ENCODE measurements at regions not wholly inside any gene's neighbourhood (a gene's known extent, or its start where the extent isn't known, plus 50 kb on each side); places are given as distances from the start of the nearest gene placed in this dataset.

- 0 out of 2 replicates have a peak, but pooled peaks have one; percentile 18 for TF ChIP-seq PRDM15 (CRISPR knock-in tag; IDR thresholded peaks at IDR 0.05)
- peak; percentile 44; the same call in 1 of the 2 replicates for TF ChIP-seq HNF4G (IDR thresholded peaks at IDR 0.05; ENCODE audit: borderline replicate concordance, low read depth, low read length)
- no peak for TF ChIP-seq HNF4G (CRISPR knock-in tag; IDR thresholded peaks at IDR 0.05; ENCODE audit: borderline replicate concordance, low read depth)
- TF ChIP-seq ZBTB37 (CRISPR knock-in tag; IDR thresholded peaks at IDR 0.05) = no peak
- TF ChIP-seq ZNF280D (CRISPR knock-in tag; IDR thresholded peaks at IDR 0.05) = 0 out of 2 replicates have a peak, but pooled peaks have one; percentile 17
- 0 out of 2 replicates have a peak, but pooled peaks have one; percentile 28 for TF ChIP-seq HDAC1 (CRISPR knock-in tag; IDR thresholded peaks at IDR 0.05)
- 0 out of 2 replicates have a peak, but pooled peaks have one; percentile 20 for TF ChIP-seq RFXANK (CRISPR knock-in tag; IDR thresholded peaks at IDR 0.05)
- peak; percentile 49; the same call in 1 of the 2 replicates for TF ChIP-seq MIXL1 (CRISPR knock-in tag; IDR thresholded peaks at IDR 0.05)
- TF ChIP-seq TEAD3 (CRISPR knock-in tag; optimal IDR thresholded peaks at IDR 0.05; ENCODE audit: borderline replicate concordance) = peak; percentile 29
- TF ChIP-seq SP5 (CRISPR knock-in tag; IDR thresholded peaks at IDR 0.05; ENCODE audit: borderline replicate concordance, low read depth) = peak; percentile 31; the same call in 1 of the 2 replicates
- peak; percentile 71; the same call in 1 of the 2 replicates for TF ChIP-seq ZNF503 (CRISPR knock-in tag; IDR thresholded peaks at IDR 0.05)
- no peak for TF ChIP-seq ZFP62 (CRISPR knock-in tag; IDR thresholded peaks at IDR 0.05)
These were observed 187.1 kb downstream of the BLID start (continued) for GRCh38 chr11:121928597-121929580.

Data from HepG2 (cell line).